ENCODE measurements at regions not wholly inside any gene's neighbourhood (a gene's known extent, or its start where the extent isn't known, plus 50 kb on each side); places are given as distances from the start of the nearest gene placed in this dataset.

- TF ChIP-seq POLR2AphosphoS5 (IDR thresholded peaks at IDR 0.05; ENCODE audit: borderline replicate concordance, low read depth, low read length): no peak
- no peak for TF ChIP-seq EZH2 (IDR thresholded peaks at IDR 0.05)
- no peak for TF ChIP-seq FOXP2 (optimal IDR thresholded peaks at IDR 0.05; ENCODE audit: control extremely low read depth, extremely low read length, insufficient read depth)
Measured at GRCh38 chr6:115323001-115323400, 737.7 kb downstream of the FRK start.

Data from SK-N-MC (cell line).